WTC11 (cell line): ENCODE measurements at regions not wholly inside any gene's neighbourhood (a gene's known extent, or its start where the extent isn't known, plus 50 kb on each side); places are given as distances from the start of the nearest gene placed in this dataset.

ENCODE experiments used
- ATAC-seq: fragments of 200-7000 bp; cut with Tn5 transposase; 2 replicates; pipeline ENCODE4 v1.10.0; 2021; ENCODE audit warnings: mild to moderate bottlenecking, moderate library complexity
- CTCF ChIA-PET: fragments of 300-600 bp; sonication (Branson Sonifier 250); formaldehyde crosslinking; loops from one replicate; lab custom pipeline; 2021; ENCODE audit warnings: antibody characterized with exemption; lab: Charles Lee
- POLR2A ChIA-PET: fragments of 350-600 bp; sonication (Branson Sonifier 250); formaldehyde crosslinking; loops from one replicate; lab custom pipeline; 2021; ENCODE audit warnings: antibody characterized with exemption; lab: Charles Lee
- DNase-seq: peaks from one replicate; pipeline ENCODE4 v3.0.0; 2021; ENCODE audit warnings: low spot score
- H3K27ac Mint-ChIP-seq: 2 replicates; pipeline ENCODE4 v1.8.0; 2021; ENCODE audit warnings: mixed read lengths
- H3K27me3 Mint-ChIP-seq: 2 replicates; pipeline ENCODE4 v1.8.0; 2021; ENCODE audit warnings: low read depth, mild to moderate bottlenecking, moderate library complexity, mixed read lengths
- H3K36me3 Mint-ChIP-seq: 2 replicates; pipeline ENCODE4 v1.8.0; 2021; ENCODE audit warnings: mixed read lengths
- H3K4me1 Mint-ChIP-seq: 2 replicates; pipeline ENCODE4 v1.8.0; 2022; ENCODE audit warnings: mixed read lengths
- H3K4me3 Mint-ChIP-seq: 2 replicates; pipeline ENCODE4 v1.8.0; 2021; ENCODE audit warnings: mild to moderate bottlenecking, moderate library complexity, mixed read lengths
- H3K9me3 Mint-ChIP-seq: 2 replicates; pipeline ENCODE4 v1.8.0; 2021; ENCODE audit warnings: mixed read lengths
- ATF1 ChIP-seq: sonication (generic); formaldehyde crosslinking; IDR thresholded peaks from 2 replicates; pipeline ENCODE4 v1.8.1; 2023; ENCODE audit warnings: mild to moderate bottlenecking, moderate library complexity, missing genetic modification reagents
- ATF6 ChIP-seq: sonication (generic); formaldehyde crosslinking; IDR thresholded peaks from 2 replicates; pipeline ENCODE4 v1.8.1; 2023; ENCODE audit warnings: mild to moderate bottlenecking, missing genetic modification reagents
- CREM ChIP-seq: sonication (generic); formaldehyde crosslinking; IDR thresholded peaks from 2 replicates; pipeline ENCODE4 v1.8.1; 2022; ENCODE audit warnings: mild to moderate bottlenecking, missing genetic modification reagents, moderate library complexity
- FOXJ3 ChIP-seq: sonication (generic); formaldehyde crosslinking; IDR thresholded peaks from 2 replicates; pipeline ENCODE4 v1.9.0; 2021; ENCODE audit warnings: missing genetic modification reagents, mild to moderate bottlenecking, borderline replicate concordance
- GRHL2 ChIP-seq: fragments of 250-450 bp; sonication (Bioruptor Pico); IDR thresholded peaks from 2 replicates; pipeline ENCODE4 v1.8.0; 2022; ENCODE audit warnings: mild to moderate bottlenecking, moderate library complexity; ENCODE audit not compliant: insufficient replicate concordance, severe bottlenecking
- JAZF1 ChIP-seq: fragments of 250-450 bp; sonication (Bioruptor Pico); IDR thresholded peaks from 2 replicates; pipeline ENCODE4 v1.9.0; 2021; ENCODE audit warnings: moderate library complexity, mild to moderate bottlenecking, inconsistent platforms
- MLX ChIP-seq: sonication (generic); formaldehyde crosslinking; IDR thresholded peaks from 2 replicates; pipeline ENCODE4 v1.8.1; 2023; ENCODE audit warnings: mild to moderate bottlenecking, missing genetic modification reagents, moderate library complexity
- MXD4 ChIP-seq: fragments of 250-450 bp; sonication (Bioruptor Pico); IDR thresholded peaks from 2 replicates; pipeline ENCODE4 v1.8.0; 2021; ENCODE audit warnings: mild to moderate bottlenecking, moderate library complexity, borderline replicate concordance
- NFE2L1 ChIP-seq: sonication (generic); formaldehyde crosslinking; IDR thresholded peaks from 2 replicates; pipeline ENCODE4 v1.8.1; 2023; ENCODE audit warnings: missing genetic modification reagents
- PREB ChIP-seq: sonication (generic); formaldehyde crosslinking; IDR thresholded peaks from 2 replicates; pipeline ENCODE4 v1.8.1; 2022; ENCODE audit warnings: mild to moderate bottlenecking, missing genetic modification reagents, moderate library complexity, borderline replicate concordance
- ZMAT4 ChIP-seq: fragments of 250-450 bp; sonication (Bioruptor Pico); IDR thresholded peaks from 2 replicates; pipeline ENCODE4 v1.9.0; 2021; ENCODE audit warnings: mild to moderate bottlenecking
- ZNF396 ChIP-seq: fragments of 250-450 bp; sonication (Bioruptor Pico); IDR thresholded peaks from 2 replicates; pipeline ENCODE4 v1.8.0; 2021; ENCODE audit warnings: mild to moderate bottlenecking, moderate library complexity, borderline replicate concordance
- ZNF532 ChIP-seq: fragments of 250-450 bp; sonication (Bioruptor Pico); IDR thresholded peaks from 2 replicates; pipeline ENCODE4 v1.9.0; 2021; ENCODE audit warnings: mild to moderate bottlenecking, borderline replicate concordance
- TF ChIP-seq, protein P1 (sequence below): sonication (generic); formaldehyde crosslinking; IDR thresholded peaks from 2 replicates; pipeline ENCODE4 v1.8.0; 2022; ENCODE audit warnings: mild to moderate bottlenecking, missing genetic modification reagents

- TF ChIP-seq ZNF532: no peak
Observed at GRCh38 chr10:83881661-83882060, 257.6 kb upstream of the GHITM start (continued).

GRCh38 chr10:83886871-83887270 is 252.4 kb upstream of the GHITM start:
- TF ChIP-seq JAZF1 (CRISPR knock-in tag) (no peak), ATF6 (CRISPR knock-in tag) (no peak), CREM (no peak), ATF1 (CRISPR knock-in tag) (no peak), PREB (CRISPR knock-in tag) (no peak), NFE2L1 (no peak), GRHL2 (CRISPR knock-in tag) (no peak), MLX (CRISPR knock-in tag) (no peak), ZNF396 (CRISPR knock-in tag) (no peak), ZMAT4 (CRISPR knock-in tag) (no peak), MXD4 (CRISPR knock-in tag) (no peak), FOXJ3 (CRISPR knock-in tag) (no peak)
- TF ChIP-seq, protein P1, sequence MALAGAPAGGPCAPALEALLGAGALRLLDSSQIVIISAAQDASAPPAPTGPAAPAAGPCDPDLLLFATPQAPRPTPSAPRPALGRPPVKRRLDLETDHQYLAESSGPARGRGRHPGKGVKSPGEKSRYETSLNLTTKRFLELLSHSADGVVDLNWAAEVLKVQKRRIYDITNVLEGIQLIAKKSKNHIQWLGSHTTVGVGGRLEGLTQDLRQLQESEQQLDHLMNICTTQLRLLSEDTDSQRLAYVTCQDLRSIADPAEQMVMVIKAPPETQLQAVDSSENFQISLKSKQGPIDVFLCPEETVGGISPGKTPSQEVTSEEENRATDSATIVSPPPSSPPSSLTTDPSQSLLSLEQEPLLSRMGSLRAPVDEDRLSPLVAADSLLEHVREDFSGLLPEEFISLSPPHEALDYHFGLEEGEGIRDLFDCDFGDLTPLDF (CRISPR knock-in tag): no peak
- TF ChIP-seq, all 79 proteins: peak for 0
- Mint-ChIP-seq H3K27me3 (no peaks in the 10 kb centered on the region), H3K4me3 (no peak overlapping the region), H3K4me1 (peaks cover 12% of the 10 kb centered on the region), H3K9me3 (no peaks in the 10 kb centered on the region), H3K27ac (no peak overlapping the region), H3K36me3 (no peaks in the 10 kb centered on the region)
- CTCF ChIA-PET: interaction anchor here (0.7 to 1.9 kb wide), 2 partner anchors 15 to 227 kb away, joined by 3 to 10 read pairs; no protein-coding TSS in a partner anchor
- DNase-seq: no peak
- POLR2A ChIA-PET: no interaction called here
- ATAC-seq: no peak
